ENCODE measurements at regions not wholly inside any gene's neighbourhood (a gene's known extent, or its start where the extent isn't known, plus 50 kb on each side); places are given as distances from the start of the nearest gene placed in this dataset.
"Not testable (repeated sequence)": the region's sequence is repeated elsewhere in the genome, so short reads cannot be mapped to it uniquely, and the experiment has no call there.

- DNase-seq (ENCODE audit: low read depth): not testable (repeated sequence)
Observed at GRCh38 chr11:115605397-115605796, 101.2 kb upstream of the CADM1 start.

- no peak for DNase-seq (ENCODE audit: low read depth)
Observed at GRCh38 chr11:115599125-115599524, 94.9 kb upstream of the CADM1 start.

- no peak for DNase-seq (ENCODE audit: low read depth)
Observed at GRCh38 chr11:115598257-115598901, 94.2 kb upstream of the CADM1 start.

GRCh38 chr11:115591380-115591779 is 87.2 kb upstream of the CADM1 start:
- no peak for DNase-seq (ENCODE audit: low read depth)

- no peak for DNase-seq (ENCODE audit: low read depth)
Observed at GRCh38 chr11:115590254-115590653, 86.0 kb upstream of the CADM1 start.

GRCh38 chr11:115587718-115588342 is 83.6 kb upstream of the CADM1 start:
- DNase-seq (ENCODE audit: low read depth): no peak

GRCh38 chr11:115585361-115586024 is 81.3 kb upstream of the CADM1 start:
- DNase-seq (ENCODE audit: low read depth): no peak

- no peak for DNase-seq (ENCODE audit: low read depth)
Observed at GRCh38 chr11:115581871-115582639, 77.8 kb upstream of the CADM1 start.

- no peak for DNase-seq (ENCODE audit: low read depth)
Observed at GRCh38 chr11:115580927-115581680, 76.9 kb upstream of the CADM1 start.

GRCh38 chr11:115580416-115580815 is 76.2 kb upstream of the CADM1 start:
- no peak for DNase-seq (ENCODE audit: low read depth)

- no peak for DNase-seq (ENCODE audit: low read depth)
Observed at GRCh38 chr11:115579181-115579825, 75.1 kb upstream of the CADM1 start.

GRCh38 chr11:115578275-115578674 is 74.1 kb upstream of the CADM1 start:
- DNase-seq (ENCODE audit: low read depth): no peak

- no peak for DNase-seq (ENCODE audit: low read depth)
Observed at GRCh38 chr11:115577701-115578100, 73.5 kb upstream of the CADM1 start.

- DNase-seq (ENCODE audit: low read depth): no peak
Observed at GRCh38 chr11:115576606-115577380, 72.6 kb upstream of the CADM1 start.

- DNase-seq (ENCODE audit: low read depth): no peak
Observed at GRCh38 chr11:115572551-115572950, 68.3 kb upstream of the CADM1 start.

GRCh38 chr11:115566180-115566764 is 62.1 kb upstream of the CADM1 start:
- no peak for DNase-seq (ENCODE audit: low read depth)

GRCh38 chr11:115564851-115565250 is 60.6 kb upstream of the CADM1 start:
- DNase-seq (ENCODE audit: low read depth): no peak

- DNase-seq (ENCODE audit: low read depth): no peak
Observed at GRCh38 chr11:115561116-115561515, 56.9 kb upstream of the CADM1 start.

GRCh38 chr11:115558635-115559034 is 54.4 kb upstream of the CADM1 start:
- DNase-seq (ENCODE audit: low read depth): no peak

- DNase-seq (ENCODE audit: low read depth): no peak
Observed at GRCh38 chr11:115557681-115558080, 53.5 kb upstream of the CADM1 start.
